ENCODE measurements at regions not wholly inside any gene's neighbourhood (a gene's known extent, or its start where the extent isn't known, plus 50 kb on each side); places are given as distances from the start of the nearest gene placed in this dataset.
"Not testable (repeated sequence)": the region's sequence is repeated elsewhere in the genome, so short reads cannot be mapped to it uniquely, and the experiment has no call there.

GRCh38 chrX:13518126-13518525 lies 51.3 kb upstream of the EGFL6 start:
- no peak for DNase-seq

- no peak for DNase-seq
Measured at GRCh38 chrX:13515211-13515930, 54.0 kb upstream of the EGFL6 start.

- no peak for DNase-seq
Measured at GRCh38 chrX:13511944-13512330, 57.5 kb upstream of the EGFL6 start.

- DNase-seq = no peak
Measured at GRCh38 chrX:13511241-13511943, 58.0 kb upstream of the EGFL6 start.

- no peak for DNase-seq
Measured at GRCh38 chrX:13507893-13508292, 61.5 kb upstream of the EGFL6 start.

GRCh38 chrX:13506574-13506973 lies 62.8 kb upstream of the EGFL6 start:
- DNase-seq = peak in 3 of 14 donors; percentile 0 to 2 (median 0)

- DNase-seq = no peak
Measured at GRCh38 chrX:13502590-13502989, 66.8 kb upstream of the EGFL6 start.

- no peak for DNase-seq
Measured at GRCh38 chrX:13499736-13500135, 69.7 kb upstream of the EGFL6 start.

- DNase-seq = no peak
Measured at GRCh38 chrX:13498238-13498637, 71.2 kb upstream of the EGFL6 start.

- no peak for DNase-seq
Measured at GRCh38 chrX:13495232-13495631, 74.2 kb upstream of the EGFL6 start.

- DNase-seq = no peak
Measured at GRCh38 chrX:13494562-13494961, 74.8 kb upstream of the EGFL6 start.

- no peak for DNase-seq
Measured at GRCh38 chrX:13493659-13494058, 75.7 kb upstream of the EGFL6 start.

- DNase-seq = no peak
Measured at GRCh38 chrX:13492286-13492685, 77.1 kb upstream of the EGFL6 start.

- no peak for DNase-seq
Measured at GRCh38 chrX:13491061-13491460, 78.3 kb upstream of the EGFL6 start.

- DNase-seq = no peak
Measured at GRCh38 chrX:13489454-13489853, 79.9 kb upstream of the EGFL6 start.

- DNase-seq = peak in 8 of 14 donors; percentile 0 to 42 (median 14)
Measured at GRCh38 chrX:13487731-13488505, 81.5 kb upstream of the EGFL6 start.

- no peak for DNase-seq
Measured at GRCh38 chrX:13485167-13485566, 84.2 kb upstream of the EGFL6 start.

GRCh38 chrX:13483773-13484172 lies 85.6 kb upstream of the EGFL6 start:
- DNase-seq = no peak

- no peak for DNase-seq
Measured at GRCh38 chrX:13482746-13483541, 86.5 kb upstream of the EGFL6 start.

- DNase-seq = not testable (repeated sequence)
Measured at GRCh38 chrX:13480780-13481179, 88.6 kb upstream of the EGFL6 start.

GRCh38 chrX:13479452-13479813 lies 90.0 kb upstream of the EGFL6 start:
- no peak for DNase-seq

GRCh38 chrX:13478740-13479451 lies 90.5 kb upstream of the EGFL6 start:
- no peak for DNase-seq

All from C1 segment of cervical spinal cord (tissue), 14 donors.